H9 (cell line): ENCODE measurements at regions not wholly inside any gene's neighbourhood (a gene's known extent, or its start where the extent isn't known, plus 50 kb on each side); places are given as distances from the start of the nearest gene placed in this dataset.

Experiments used
- DNase-seq: peaks from one replicate; pipeline ENCODE4 v3.0.0-alpha.2; 2017
- H2AFZ ChIP-seq: one replicate; pipeline ENCODE4 v1.6.1; 2013; ENCODE audit warnings: mild to moderate bottlenecking, low read length, control low read depth, moderate library complexity
- H2AK5ac ChIP-seq: 2 replicates; pipeline ENCODE4 v1.6.1; 2013; ENCODE audit warnings: low read length, control low read depth, mixed read lengths; ENCODE audit not compliant: insufficient read length
- H2BK120ac ChIP-seq: one replicate; pipeline ENCODE4 v1.6.1; 2013; ENCODE audit warnings: low read depth, mild to moderate bottlenecking, low read length, control low read depth, inconsistent platforms; ENCODE audit not compliant: poor library complexity, severe bottlenecking
- H2BK12ac ChIP-seq: 2 replicates; pipeline ENCODE4 v1.6.1; 2013; ENCODE audit warnings: low read length, control low read depth, mixed read lengths, low read depth; ENCODE audit not compliant: insufficient read length
- H2BK15ac ChIP-seq: 2 replicates; pipeline ENCODE4 v1.6.1; 2013; ENCODE audit warnings: low read depth, low read length, control low read depth
- H2BK20ac ChIP-seq: one replicate; pipeline ENCODE4 v1.6.1; 2013; ENCODE audit warnings: low read depth, mild to moderate bottlenecking, low read length, control low read depth, inconsistent platforms; ENCODE audit not compliant: poor library complexity, severe bottlenecking
- H2BK5ac ChIP-seq: 2 replicates; pipeline ENCODE4 v1.6.1; 2013; ENCODE audit warnings: low read length, control low read depth, mixed read lengths; ENCODE audit not compliant: insufficient read length
- H3K14ac ChIP-seq: 2 replicates; pipeline ENCODE4 v1.6.1; 2013; ENCODE audit warnings: low read length, control low read depth; ENCODE audit not compliant: insufficient read depth
- H3K18ac ChIP-seq: 2 replicates; pipeline ENCODE4 v1.6.1; 2013; ENCODE audit warnings: low read depth, mild to moderate bottlenecking, mixed read lengths, low read length, control low read depth; ENCODE audit not compliant: insufficient read length
- H3K23ac ChIP-seq: 2 replicates; pipeline ENCODE4 v1.6.1; 2013; ENCODE audit warnings: low read length, control low read depth, mixed read lengths, low read depth; ENCODE audit not compliant: insufficient read length
- H3K23me2 ChIP-seq: 2 replicates; pipeline ENCODE4 v1.6.1; 2013; ENCODE audit warnings: low read depth, mild to moderate bottlenecking, mixed read lengths, low read length, control low read depth; ENCODE audit not compliant: insufficient read length, poor library complexity, severe bottlenecking
- H3K27ac ChIP-seq: 2 replicates; pipeline ENCODE4 v1.5.1; 2013; ENCODE audit warnings: low read length, control low read depth, mixed read lengths, low read depth; ENCODE audit not compliant: insufficient read length
- H3K27me3 ChIP-seq: 2 replicates; pipeline ENCODE4 v1.6.1; 2013; ENCODE audit warnings: low read length, control low read depth, inconsistent platforms; ENCODE audit not compliant: insufficient read depth
- H3K4ac ChIP-seq: 2 replicates; pipeline ENCODE4 v1.6.1; 2013; ENCODE audit warnings: low read depth, mild to moderate bottlenecking, control low read depth, inconsistent platforms, low read length, moderate library complexity
- H3K4me1 ChIP-seq: 2 replicates; pipeline ENCODE4 v1.6.1; 2013; ENCODE audit warnings: low read length, control low read depth, inconsistent platforms; ENCODE audit not compliant: insufficient read depth
- H3K4me2 ChIP-seq: 2 replicates; pipeline ENCODE4 v1.6.1; 2013; ENCODE audit warnings: low read length, control low read depth, mixed read lengths; ENCODE audit not compliant: insufficient read length, insufficient read depth
- H3K56ac ChIP-seq: 2 replicates; pipeline ENCODE4 v1.6.1; 2013; ENCODE audit warnings: low read depth, mild to moderate bottlenecking, mixed read lengths, low read length, control low read depth; ENCODE audit not compliant: insufficient read length
- H3K79me1 ChIP-seq: 2 replicates; pipeline ENCODE4 v1.6.1; 2013; ENCODE audit warnings: low read depth, mild to moderate bottlenecking, moderate library complexity, low read length, control low read depth, inconsistent platforms; ENCODE audit not compliant: insufficient read depth, poor library complexity, severe bottlenecking
- H3K79me2 ChIP-seq: 2 replicates; pipeline ENCODE4 v1.6.1; 2013; ENCODE audit warnings: low read length, control low read depth, inconsistent platforms; ENCODE audit not compliant: insufficient read depth
- H3K9ac ChIP-seq: 2 replicates; pipeline ENCODE4 v1.6.1; 2013; ENCODE audit warnings: low read length, control low read depth, mixed read lengths; ENCODE audit not compliant: insufficient read length; ENCODE audit errors: extremely low read depth
- H3K9me3 ChIP-seq: one replicate; pipeline ENCODE4 v1.6.1; 2013; ENCODE audit warnings: low read depth, low read length, inconsistent platforms; ENCODE audit not compliant: control insufficient read depth
- H3T11ph ChIP-seq: one replicate; pipeline ENCODE4 v1.6.1; 2013; ENCODE audit warnings: mild to moderate bottlenecking, low read length, control low read depth, inconsistent platforms
- H4K20me1 ChIP-seq: one replicate; pipeline ENCODE4 v1.6.1; 2013; ENCODE audit not compliant: control insufficient read depth, insufficient read length, insufficient read depth
- H4K5ac ChIP-seq: 2 replicates; pipeline ENCODE4 v1.6.1; 2013; ENCODE audit warnings: low read depth, mild to moderate bottlenecking, mixed read lengths, low read length, control low read depth; ENCODE audit not compliant: insufficient read length
- H4K8ac ChIP-seq: replicated peaks from 2 replicates; pipeline ENCODE4 v1.6.1; 2013; ENCODE audit warnings: low read length, control low read depth, mixed read lengths, low read depth; ENCODE audit not compliant: insufficient read length
- H4K91ac ChIP-seq: 2 replicates; pipeline ENCODE4 v1.6.1; 2013; ENCODE audit warnings: low read depth, mild to moderate bottlenecking, moderate library complexity, mixed read lengths, low read length, control low read depth; ENCODE audit not compliant: insufficient read length
- H3K27ac Mint-ChIP-seq, 3 experiments: 2 replicates in 2 of 3; 3 replicates in 1 of 3; pipeline ENCODE4 v1.8.0; 2020 to 2021; ENCODE audit warnings: mixed read lengths in 3 of 3, mild to moderate bottlenecking in 1 of 3, moderate library complexity in 1 of 3
- H3K27me3 Mint-ChIP-seq: 2 replicates; pipeline ENCODE4 v1.8.0; 2021; ENCODE audit warnings: low read depth, mild to moderate bottlenecking, moderate library complexity, mixed read lengths
- H3K36me3 Mint-ChIP-seq, 3 experiments: 2 replicates in 2 of 3; 3 replicates in 1 of 3; pipeline ENCODE4 v1.8.0; 2020 to 2021; ENCODE audit warnings: low read depth in 3 of 3, mixed read lengths in 3 of 3; ENCODE audit not compliant: insufficient read depth in 1 of 3
- H3K4me1 Mint-ChIP-seq, 2 experiments: 2 replicates each; pipeline ENCODE4 v1.8.0; 2020; ENCODE audit warnings: mixed read lengths in 2 of 2
- H3K4me3 Mint-ChIP-seq, 2 experiments: 2 replicates in 1 of 2; 3 replicates in 1 of 2; pipeline ENCODE4 v1.8.0; 2020 to 2021; ENCODE audit warnings: mild to moderate bottlenecking in 2 of 2, mixed read lengths in 2 of 2, moderate library complexity in 1 of 2
- H3K9me3 Mint-ChIP-seq, 2 experiments: 2 replicates in 1 of 2; 3 replicates in 1 of 2; pipeline ENCODE4 v1.8.0; 2020; ENCODE audit warnings: mild to moderate bottlenecking in 2 of 2, mixed read lengths in 2 of 2, moderate library complexity in 1 of 2
- WGBS: extraction: QIAGEN DNeasy Blood & Tissue Kit; methylation state at CpG from one replicate; pipeline ENCODE4 v1.1.7; 2013; ENCODE audit warnings: missing lambda C conversion rate, low lambda C conversion rate, mixed read lengths; ENCODE audit not compliant: insufficient read length; ENCODE audit errors: extremely low coverage; 5-methylcytosine and 5-hydroxymethylcytosine counted together
- TF ChIP-seq, protein P1 (sequence below): fragments of 200-600 bp; sonication (generic); conservative IDR thresholded peaks from 3 replicates; pipeline ENCODE4 v1.8.0; 2021; ENCODE audit warnings: antibody characterized with exemption, mild to moderate bottlenecking

DNA sequence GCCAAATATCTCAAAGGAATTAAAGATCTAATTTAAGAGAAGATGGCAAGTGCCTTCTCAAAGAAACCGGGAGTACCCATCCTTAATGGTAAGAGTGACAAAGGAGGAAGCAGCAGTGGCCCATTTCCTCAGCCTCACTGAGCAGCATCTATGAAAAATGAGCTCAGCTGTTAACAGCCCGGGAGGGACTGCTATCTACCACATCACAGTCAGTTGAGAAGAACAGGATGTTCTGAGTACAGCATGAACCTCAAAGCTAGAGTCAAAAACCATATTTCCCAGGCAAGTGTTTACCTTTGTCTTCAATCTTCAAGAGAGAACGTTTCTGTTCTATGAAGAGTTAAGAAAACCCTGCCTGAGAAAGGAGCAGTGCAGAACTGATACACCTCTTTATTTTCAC lies 115.0 kb downstream of the BTG1 start:
- Histone ChIP-seq H3K23ac (no peak overlapping the region), H3K14ac (no peak overlapping the region), H3K4me2 (no peak overlapping the region), H3K4ac (no peak overlapping the region), H2BK120ac (no peak overlapping the region), H3K23me2 (no peaks in the 10 kb centered on the region), H3K4me1 (no peaks in the 10 kb centered on the region; the same call in 1 of the 2 replicates), H3K56ac (no peak overlapping the region), H3K79me1 (no peaks in the 10 kb centered on the region), H2BK5ac (no peak overlapping the region), H2AK5ac (no peak overlapping the region), H3K27ac (no peak overlapping the region), H3K27me3 (no peaks in the 10 kb centered on the region), H2BK20ac (no peak overlapping the region), H3K18ac (no peak overlapping the region), H2BK12ac (no peak overlapping the region), H4K91ac (no peak overlapping the region), H3K9me3 (no peaks in the 10 kb centered on the region), H3K79me2 (no peaks in the 10 kb centered on the region), H3K9ac (no peak overlapping the region), H4K20me1 (no peaks in the 10 kb centered on the region), H4K5ac (no peak overlapping the region), H2BK15ac (no peak overlapping the region), H2AFZ (no peak overlapping the region), H3T11ph (no peak overlapping the region), H4K8ac (no peak overlapping the region)
- Mint-ChIP-seq H3K4me3 (no peak overlapping the region), H3K4me1 (peaks cover 22 to 24% of the 10 kb centered on the region in 2 experiments), H3K36me3 (no peaks in the 10 kb centered on the region), H3K27ac (no peak overlapping the region), H3K9me3 (no peaks in the 10 kb centered on the region), H3K27me3 (no peaks in the 10 kb centered on the region)
- DNase-seq, result no peak
- TF ChIP-seq, protein P1, sequence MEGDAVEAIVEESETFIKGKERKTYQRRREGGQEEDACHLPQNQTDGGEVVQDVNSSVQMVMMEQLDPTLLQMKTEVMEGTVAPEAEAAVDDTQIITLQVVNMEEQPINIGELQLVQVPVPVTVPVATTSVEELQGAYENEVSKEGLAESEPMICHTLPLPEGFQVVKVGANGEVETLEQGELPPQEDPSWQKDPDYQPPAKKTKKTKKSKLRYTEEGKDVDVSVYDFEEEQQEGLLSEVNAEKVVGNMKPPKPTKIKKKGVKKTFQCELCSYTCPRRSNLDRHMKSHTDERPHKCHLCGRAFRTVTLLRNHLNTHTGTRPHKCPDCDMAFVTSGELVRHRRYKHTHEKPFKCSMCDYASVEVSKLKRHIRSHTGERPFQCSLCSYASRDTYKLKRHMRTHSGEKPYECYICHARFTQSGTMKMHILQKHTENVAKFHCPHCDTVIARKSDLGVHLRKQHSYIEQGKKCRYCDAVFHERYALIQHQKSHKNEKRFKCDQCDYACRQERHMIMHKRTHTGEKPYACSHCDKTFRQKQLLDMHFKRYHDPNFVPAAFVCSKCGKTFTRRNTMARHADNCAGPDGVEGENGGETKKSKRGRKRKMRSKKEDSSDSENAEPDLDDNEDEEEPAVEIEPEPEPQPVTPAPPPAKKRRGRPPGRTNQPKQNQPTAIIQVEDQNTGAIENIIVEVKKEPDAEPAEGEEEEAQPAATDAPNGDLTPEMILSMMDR, result no peak
- whole genome bisulfite sequencing, result no CpG with 5 or more reads among the region's 3 CpGs
